ENCODE measurements at regions not wholly inside any gene's neighbourhood (a gene's known extent, or its start where the extent isn't known, plus 50 kb on each side); places are given as distances from the start of the nearest gene placed in this dataset.

DNA sequence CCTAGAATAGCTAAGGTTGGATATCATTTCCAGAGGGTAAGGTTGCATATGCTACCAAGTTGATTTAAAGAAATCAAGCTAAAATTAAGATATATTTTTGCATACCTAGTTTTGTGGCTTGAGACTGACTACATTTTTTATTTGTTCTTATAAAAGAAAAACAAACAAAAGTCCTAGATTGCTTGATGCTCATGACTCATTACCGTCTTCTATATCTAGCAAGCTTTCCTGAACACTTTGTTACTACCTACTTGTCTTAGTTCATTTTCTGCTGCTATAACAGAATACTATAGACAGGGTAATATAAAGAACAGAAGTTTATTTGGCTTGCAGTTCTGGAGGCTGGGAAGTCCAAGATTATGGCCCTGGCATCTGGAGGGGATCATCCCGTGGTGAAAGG lies 152.1 kb upstream of the THRB start:
- no peak for DNase-seq

GRCh38 chr3:24648063-24648462 lies 153.4 kb upstream of the THRB start:
- no peak for DNase-seq

DNA sequence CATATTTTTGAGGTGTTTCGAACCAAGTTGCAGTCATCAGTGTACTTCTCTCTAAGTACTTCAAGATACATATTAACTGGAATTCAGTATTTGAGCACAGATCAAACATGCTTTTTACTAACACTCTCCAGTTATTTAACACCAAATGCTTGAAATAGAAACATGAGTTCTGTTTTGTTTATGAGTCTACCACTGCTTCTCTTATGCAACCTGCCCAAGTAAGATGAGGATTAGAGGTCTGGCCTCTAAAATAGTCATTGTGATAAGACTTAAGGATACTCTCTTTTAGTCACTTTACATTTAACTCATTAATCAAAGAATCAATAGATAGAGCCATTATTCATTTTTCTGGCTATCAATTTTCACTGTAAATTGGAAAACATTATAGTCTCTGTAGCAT lies 156.2 kb upstream of the THRB start:
- no peak for DNase-seq

DNA sequence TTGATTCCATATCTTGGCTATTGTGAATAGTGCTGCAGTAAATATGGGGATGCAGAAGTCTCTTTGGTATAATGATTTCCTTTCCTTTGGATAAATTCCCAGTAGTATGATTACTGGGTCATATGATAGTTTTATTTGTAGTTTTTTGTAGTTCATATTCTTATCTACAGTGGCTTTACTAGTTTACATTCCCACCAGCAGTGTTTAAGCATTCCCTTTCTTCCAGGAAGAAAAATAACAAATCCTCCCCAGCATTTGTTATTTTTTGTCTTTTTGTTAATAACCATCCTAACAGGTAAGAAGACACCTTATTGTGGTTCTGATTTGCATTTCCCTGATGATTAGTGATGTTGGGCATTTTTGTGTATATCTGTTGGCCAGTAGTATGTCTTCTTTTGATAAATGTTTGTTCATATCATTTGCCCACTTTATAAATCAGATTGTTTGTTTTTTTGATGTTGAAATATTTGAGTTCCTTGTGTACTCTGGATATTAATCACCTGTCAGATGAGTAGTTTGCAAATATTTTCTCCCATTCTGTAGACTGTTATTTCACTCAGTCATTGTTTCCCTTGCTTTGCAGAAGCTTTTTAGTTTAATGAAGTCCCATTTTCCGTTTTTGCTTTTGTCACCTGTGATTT lies 163.3 kb upstream of the THRB start:
- no peak for DNase-seq

DNA sequence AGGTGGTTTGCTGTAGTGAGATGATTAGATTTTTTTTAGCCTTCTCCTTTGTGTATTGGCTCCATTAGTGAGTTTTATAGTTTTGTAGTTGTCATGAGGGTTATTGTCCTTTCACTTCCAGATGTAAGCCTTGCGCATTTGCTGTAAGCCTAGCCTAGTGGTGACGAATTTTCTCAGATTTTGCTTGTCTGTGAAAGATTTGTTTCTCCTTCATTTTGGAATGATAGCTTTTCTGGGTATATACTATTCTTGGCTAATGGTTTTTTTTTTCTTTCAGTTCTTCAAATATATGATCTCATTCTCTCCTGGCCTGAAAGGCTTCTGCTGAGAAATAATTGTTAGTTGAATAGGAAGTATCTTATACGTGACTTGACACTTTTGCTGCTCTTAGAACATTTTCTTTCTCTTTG lies 166.5 kb upstream of the THRB start:
- DNase-seq, result no peak

GRCh38 chr3:24662449-24663345 lies 168.0 kb upstream of the THRB start:
- DNase-seq, result no peak

DNA sequence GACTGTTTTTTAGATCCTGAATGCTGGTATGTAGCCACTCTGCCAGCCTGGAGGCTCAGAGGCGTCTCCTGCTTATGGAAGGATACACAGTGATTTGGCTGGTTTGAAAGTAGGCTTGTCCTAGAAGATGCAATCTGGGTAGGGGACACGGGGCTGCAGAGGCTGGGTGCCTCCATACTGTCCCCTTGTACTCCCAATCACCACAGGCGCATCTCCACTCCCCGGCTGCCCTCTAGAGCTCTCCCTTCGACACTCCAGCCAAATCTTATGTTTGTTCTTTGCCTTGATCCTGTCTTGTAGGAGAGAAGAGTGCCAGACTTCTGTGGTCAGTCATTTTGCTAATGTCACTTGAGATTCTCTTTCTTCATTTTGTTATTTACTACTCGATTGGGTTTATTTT lies 168.8 kb upstream of the THRB start:
- no peak for DNase-seq

GRCh38 chr3:24668039-24668438 lies 173.4 kb upstream of the THRB start:
- no peak for DNase-seq

- DNase-seq, result no peak
These were observed 176.2 kb upstream of the THRB start for GRCh38 chr3:24670871-24671270.

DNA sequence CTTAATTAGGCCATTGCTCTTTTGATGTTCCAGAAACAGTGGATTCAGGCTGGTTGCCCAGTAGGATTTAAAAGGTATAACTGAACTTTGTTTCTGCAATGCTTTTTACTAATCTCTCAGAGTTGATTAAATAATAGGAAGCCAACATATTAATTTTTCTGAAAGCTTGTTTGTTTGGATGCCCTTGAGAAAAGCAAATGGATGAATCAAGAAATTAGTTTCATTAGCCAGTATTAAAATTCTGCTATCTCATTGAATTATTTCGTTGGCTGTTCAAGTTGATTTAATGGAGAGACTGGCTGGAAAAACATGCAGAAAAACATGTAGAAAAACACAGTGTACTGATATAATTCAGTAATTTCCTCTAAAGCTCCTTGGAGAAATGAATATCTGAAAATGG lies 178.9 kb upstream of the THRB start:
- no peak for DNase-seq

GRCh38 chr3:24674261-24674660 lies 179.6 kb upstream of the THRB start:
- DNase-seq, result no peak

GRCh38 chr3:24678021-24678420 lies 183.4 kb upstream of the THRB start:
- no peak for DNase-seq

DNA sequence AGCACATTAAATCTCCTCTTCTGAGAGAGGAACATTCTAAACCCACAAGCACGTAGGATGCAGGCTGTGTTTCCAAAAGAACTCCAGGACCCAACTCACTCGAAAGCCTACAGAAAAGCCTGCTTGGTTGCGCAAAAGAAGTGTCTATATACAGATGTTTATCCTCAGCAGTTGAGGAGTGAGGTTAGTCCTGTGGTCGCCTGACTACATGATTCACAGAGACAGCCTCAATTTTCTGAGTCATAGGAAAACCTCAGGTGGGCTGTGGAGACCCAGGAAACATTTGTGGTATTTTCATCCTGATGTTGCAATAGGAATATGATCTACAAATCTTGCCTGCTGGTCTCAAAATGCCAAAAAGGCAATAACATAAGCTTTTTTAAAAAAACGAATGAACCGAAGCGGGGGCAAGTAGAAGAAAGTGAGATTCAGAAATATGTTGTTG lies 183.8 kb upstream of the THRB start:
- DNase-seq, result peak; percentile 7

- DNase-seq, result no peak
These were observed 184.8 kb upstream of the THRB start for GRCh38 chr3:24679429-24679828.

- DNase-seq, result peak; percentile 19
These were observed 185.7 kb upstream of the THRB start for GRCh38 chr3:24680214-24680967.

DNA sequence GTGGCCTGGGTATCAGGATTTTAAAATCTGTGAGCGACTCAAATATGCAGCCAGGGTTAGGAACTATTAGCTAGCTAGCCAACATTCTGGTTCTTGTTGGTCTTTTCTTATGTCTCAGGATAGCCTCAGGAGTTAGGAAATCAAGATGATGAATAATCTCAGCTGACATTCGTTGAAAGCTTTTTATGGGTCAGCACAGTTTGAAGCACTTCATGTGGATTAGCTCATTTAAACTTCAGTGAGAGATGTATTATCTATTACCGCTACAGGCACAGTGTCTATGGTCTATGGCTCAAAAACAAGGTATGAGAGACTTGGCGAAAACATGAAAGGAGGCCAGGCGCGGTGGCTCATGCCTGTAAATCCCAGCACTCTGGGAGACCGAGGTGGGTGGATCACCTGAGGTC lies 187.5 kb upstream of the THRB start:
- DNase-seq, result no peak

DNA sequence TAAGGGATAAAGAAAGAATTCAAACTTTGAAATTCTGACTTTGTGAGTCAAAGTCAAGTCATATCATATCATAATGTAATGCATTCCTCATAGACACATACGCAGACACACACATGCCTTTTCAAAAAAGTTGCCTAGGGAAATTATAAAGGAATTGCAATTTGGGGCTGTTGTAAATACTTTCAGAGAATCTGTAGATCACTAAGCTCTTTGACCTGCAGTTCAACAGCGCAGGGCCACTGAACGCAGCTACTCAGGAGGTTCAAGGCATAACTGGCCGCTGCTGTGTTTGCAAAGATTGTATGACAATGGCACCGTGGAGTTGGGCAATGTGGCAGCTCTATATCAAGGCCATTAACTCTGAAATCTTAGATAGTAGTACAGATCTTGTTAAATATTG lies 188.4 kb upstream of the THRB start:
- DNase-seq, result no peak

DNA sequence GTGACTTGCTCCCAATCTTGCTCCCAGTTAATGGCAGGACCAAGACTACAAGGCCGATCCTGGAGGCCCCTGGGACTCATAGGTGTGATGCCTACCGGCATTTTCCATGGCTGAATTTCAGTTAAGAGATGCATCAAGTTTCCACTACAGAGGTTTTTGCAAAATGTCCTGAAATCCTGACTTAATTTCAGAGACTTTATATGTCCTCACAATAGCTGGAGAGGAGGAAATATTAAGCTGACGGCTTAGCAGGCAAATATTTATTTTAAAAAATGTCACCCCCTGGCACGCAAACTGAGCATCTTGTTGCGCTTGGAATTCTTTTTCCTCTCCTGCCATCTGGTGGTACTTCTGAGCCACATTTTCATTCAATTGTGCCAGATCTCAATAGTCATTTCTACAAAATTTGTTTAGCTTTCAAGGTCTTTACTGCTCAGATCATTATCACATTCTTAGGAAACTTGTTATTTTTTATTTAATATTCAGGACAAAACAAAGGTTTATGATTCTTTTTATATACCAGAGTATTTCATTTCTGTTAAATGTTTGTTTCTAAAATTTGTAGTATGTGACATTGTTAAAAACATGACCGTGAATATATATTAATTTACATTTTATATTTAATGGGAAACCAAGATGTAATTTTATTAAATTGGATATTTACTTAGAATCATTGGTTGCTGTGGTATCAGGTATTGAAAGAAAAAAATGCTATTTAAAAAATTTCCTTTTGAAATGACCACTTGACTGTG lies 189.2 kb upstream of the THRB start:
- DNase-seq, result no peak

DNA sequence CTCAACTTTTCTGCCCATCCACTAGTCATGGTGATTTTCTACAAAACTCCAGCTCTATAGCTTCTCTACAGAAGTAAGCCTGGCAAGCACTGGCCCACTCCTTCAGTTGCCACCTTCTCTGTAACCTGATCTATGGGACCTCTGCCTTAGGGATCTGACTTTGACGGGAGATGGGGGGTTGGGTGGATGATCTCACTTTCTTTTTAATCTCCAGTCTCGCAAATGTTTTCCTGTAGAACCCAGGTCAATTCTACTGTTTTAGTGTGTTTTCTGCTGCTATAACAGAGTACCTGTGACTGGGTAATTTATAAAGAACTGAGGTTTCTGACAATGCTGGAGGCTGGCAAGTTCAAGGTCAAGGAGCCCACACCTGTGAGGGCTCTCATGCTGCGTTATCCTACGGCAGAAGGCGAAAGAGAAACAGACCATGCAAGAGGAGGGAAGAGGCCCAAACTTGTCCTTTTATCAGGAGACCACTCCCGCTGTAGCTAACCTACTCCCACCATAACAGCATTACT lies 189.9 kb upstream of the THRB start:
- DNase-seq, result no peak

DNA sequence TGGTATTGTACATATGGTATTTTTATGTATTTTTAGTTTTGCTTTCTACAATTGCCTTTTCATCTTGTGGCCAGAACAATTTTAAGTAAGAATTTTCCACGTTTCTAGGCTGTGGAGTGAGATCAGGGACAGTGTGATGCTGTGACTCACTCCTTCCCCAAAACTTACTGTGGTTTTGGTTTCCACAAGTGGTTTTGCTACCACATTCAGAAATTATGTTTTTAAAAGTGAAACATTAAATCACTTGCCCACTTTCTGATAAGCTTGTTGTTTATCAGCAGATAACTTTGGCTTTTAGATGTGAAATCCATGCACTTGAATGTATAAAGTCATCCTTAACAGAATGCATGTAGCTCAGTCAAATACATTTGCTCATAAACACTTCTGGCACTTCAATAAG lies 192.2 kb upstream of the THRB start:
- no peak for DNase-seq

DNA sequence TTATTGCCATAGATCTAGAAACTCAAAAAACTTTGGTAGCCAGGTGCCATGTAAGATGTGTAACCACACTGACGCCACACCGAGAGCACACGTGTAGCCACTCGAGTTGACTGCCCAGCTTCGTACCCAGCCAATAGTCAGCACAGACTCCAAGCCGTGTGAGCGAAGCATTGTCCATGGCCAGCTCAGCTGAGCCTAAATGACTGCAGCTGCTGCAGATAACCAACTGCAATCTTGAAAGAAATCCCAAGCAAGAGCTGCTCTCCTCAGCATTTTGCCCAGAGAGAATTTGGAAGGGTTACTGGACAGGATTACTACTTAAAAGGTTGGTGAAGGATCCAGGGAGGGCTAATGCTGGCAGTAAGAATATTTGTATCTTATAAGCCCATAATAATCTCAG lies 193.0 kb upstream of the THRB start:
- DNase-seq, result no peak

DNA sequence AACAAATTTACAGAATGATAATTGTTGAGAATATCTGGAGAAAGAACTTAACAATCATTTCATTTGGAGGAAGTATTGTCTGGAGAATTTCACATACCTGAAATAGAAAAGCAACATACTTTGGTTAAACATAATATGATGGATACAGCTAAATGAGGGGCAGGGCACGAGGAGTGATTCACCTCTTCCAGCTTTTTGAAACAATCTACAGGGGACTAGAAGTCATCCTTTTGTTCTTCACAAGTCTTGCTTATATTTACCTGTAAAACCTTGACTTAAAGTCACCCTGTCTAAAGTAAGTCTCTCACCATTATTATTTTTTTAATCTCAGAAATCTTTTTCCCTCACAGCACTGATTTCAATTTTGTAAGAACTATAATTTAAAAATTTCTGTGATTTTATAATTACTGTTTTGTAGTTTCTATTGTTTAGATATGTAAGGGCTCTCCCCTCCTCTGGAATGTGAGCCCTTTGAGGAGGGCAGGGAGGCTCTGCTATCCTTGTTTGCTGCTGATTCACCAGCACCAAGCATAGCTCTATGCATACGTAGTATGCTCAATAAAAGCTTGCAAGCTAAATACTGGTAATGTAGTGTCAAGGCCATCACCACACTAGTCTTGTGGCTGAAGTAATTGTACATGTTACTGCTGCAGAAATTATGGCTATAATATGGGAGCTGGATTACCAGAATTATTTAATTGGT lies 193.9 kb upstream of the THRB start:
- DNase-seq, result no peak
